Subcutaneous abdominal adipose tissue (tissue), 5 donors: ENCODE measurements at regions not wholly inside any gene's neighbourhood (a gene's known extent, or its start where the extent isn't known, plus 50 kb on each side); places are given as distances from the start of the nearest gene placed in this dataset.

Experiments used
- H3K27ac ChIP-seq: one replicate; pipeline ENCODE4 v1.7.0; 2013; ENCODE audit warnings: low read depth, mild to moderate bottlenecking, inconsistent platforms, low read length, moderate library complexity
- H3K27me3 ChIP-seq, 5 donors: one replicate each; pipeline ENCODE4 v1.7.0; 2013; ENCODE audit warnings: low read length in 5 of 5, inconsistent platforms in 1 of 5; ENCODE audit not compliant: control insufficient read depth in 5 of 5, insufficient read depth in 4 of 5
- H3K36me3 ChIP-seq, 5 donors: one replicate each; pipeline ENCODE4 v1.7.0; 2013; ENCODE audit warnings: low read length in 5 of 5; ENCODE audit not compliant: control insufficient read depth in 5 of 5, insufficient read depth in 5 of 5
- H3K4me1 ChIP-seq, 5 donors: one replicate each; pipeline ENCODE4 v1.7.0; 2013; ENCODE audit warnings: low read length in 5 of 5, mild to moderate bottlenecking in 3 of 5, moderate library complexity in 1 of 5; ENCODE audit not compliant: control insufficient read depth in 5 of 5, insufficient read depth in 5 of 5
- H3K4me3 ChIP-seq, 5 donors: one replicate each; pipeline ENCODE4 v1.7.0; 2013; ENCODE audit warnings: low read length in 5 of 5, low read depth in 1 of 5
- H3K9ac ChIP-seq, 5 donors: one replicate each; pipeline ENCODE4 v1.7.0; 2013; ENCODE audit warnings: low read length in 5 of 5, mild to moderate bottlenecking in 4 of 5, moderate library complexity in 3 of 5
- H3K9me3 ChIP-seq, 5 donors: one replicate each; pipeline ENCODE4 v1.7.0; 2013; ENCODE audit warnings: low read length in 5 of 5; ENCODE audit not compliant: control insufficient read depth in 5 of 5
- donor health status: healthy.
- donor health status: healthy.
- donor health status: healthy.
- donor health status: healthy.
- donor health status: healthy.

DNA sequence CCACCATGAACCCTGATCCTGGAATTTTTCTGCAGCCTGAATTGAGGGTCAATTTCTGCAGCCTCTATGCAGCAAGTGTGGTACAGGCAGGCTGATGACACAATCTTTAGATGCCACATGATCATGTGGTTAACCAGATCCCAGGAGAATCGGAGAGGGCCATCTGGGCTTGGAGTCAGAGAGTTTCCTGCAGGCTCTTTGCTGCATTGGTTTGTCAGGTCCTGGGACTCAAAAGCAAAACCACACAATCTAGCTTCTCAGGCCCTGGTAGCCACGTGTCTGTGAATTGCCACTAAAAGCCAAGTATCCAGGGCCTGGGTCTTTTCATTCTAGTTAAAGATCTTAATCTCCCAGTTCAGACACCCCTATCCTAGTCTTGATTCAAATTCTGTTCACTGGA is 464.5 kb downstream of the BCOR start:
- no peak overlapping the region for H3K27ac ChIP-seq
- peaks cover 0 to 8% (median 0%) of the 10 kb centered on the region in 5 donors for H3K4me1 ChIP-seq
- no peak overlapping the region for H3K4me3 ChIP-seq
- H3K9ac ChIP-seq = no peak overlapping the region
- H3K27me3 ChIP-seq = peaks cover 0 to 19% (median 8%) of the 10 kb centered on the region in 5 donors
- peaks cover 0 to 9% (median 0%) of the 10 kb centered on the region in 5 donors for H3K9me3 ChIP-seq
- H3K36me3 ChIP-seq = no peaks in the 10 kb centered on the region

DNA sequence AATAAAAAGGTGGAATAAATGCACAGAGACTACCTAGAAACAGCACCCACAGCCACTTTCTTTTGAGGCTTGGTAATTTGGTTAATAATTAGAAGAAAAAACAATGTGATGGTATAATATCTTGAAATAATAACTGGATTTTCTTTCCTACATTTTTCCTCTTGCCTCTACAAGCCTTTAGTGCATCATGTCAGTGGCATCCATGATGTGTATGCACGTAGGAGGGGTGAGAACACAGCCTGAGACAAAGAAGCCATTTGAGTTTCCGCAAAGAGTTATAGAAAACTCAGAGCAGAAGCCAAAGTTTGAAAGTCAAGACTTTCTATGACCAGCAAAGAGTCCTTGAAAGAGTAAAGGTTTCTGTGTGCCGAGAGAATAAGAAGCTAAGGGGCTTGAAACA is 461.3 kb downstream of the BCOR start:
- Histone ChIP-seq H3K4me1 (peaks cover 0 to 8% (median 0%) of the 10 kb centered on the region in 5 donors), H3K9me3 (peaks cover 0 to 12% (median 9%) of the 10 kb centered on the region in 5 donors), H3K27me3 (peaks cover 0 to 9% (median 6%) of the 10 kb centered on the region in 5 donors), H3K4me3 (no peak overlapping the region), H3K9ac (no peak overlapping the region), H3K27ac (no peak overlapping the region), H3K36me3 (no peaks in the 10 kb centered on the region)

DNA sequence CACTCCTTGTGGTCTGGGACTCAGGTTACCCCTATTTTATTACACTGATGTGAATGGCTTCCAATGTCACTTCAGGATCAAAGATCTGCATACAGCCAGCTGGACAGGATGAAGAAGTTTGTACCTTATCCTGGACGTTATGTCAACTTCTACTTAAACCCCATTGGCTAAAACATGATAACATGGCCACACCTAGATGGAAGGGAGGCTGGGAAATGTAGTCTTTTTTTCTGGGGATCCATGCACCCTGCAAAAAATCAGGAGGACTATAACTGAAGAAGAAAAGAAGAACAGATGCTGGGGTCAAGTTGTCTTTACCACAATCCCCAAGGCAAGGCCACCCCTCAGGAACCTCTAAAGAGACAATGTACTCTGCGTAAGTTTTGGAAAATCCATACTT is 459.2 kb downstream of the BCOR start:
- Histone ChIP-seq H3K27ac (no peak overlapping the region), H3K9me3 (peaks cover 0 to 12% (median 9%) of the 10 kb centered on the region in 5 donors), H3K36me3 (no peaks in the 10 kb centered on the region), H3K27me3 (peaks cover 0 to 18% (median 5%) of the 10 kb centered on the region in 5 donors), H3K9ac (no peak overlapping the region), H3K4me3 (no peak overlapping the region), H3K4me1 (peaks cover 0 to 4% (median 0%) of the 10 kb centered on the region in 5 donors)

DNA sequence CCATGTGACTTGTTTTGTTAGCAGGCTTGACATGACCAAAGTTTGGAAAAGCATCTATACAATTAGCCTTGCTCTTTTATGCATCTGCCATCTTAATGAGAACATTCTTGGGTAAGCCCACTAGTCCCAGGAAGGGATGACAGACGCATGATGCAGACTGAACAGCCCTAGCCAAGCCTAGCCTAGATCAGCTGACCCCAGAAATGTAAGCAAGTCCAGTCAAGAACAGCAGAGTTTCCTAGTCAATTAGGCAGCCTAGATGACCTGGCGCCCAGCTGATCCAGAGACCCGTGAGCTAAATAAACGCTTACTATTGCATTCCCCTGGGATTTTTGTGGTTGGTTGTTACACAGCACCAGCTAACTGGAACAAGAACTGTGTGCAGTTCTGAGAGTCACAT is 457.9 kb downstream of the BCOR start:
- peaks cover 0 to 8% (median 0%) of the 10 kb centered on the region in 5 donors for H3K4me1 ChIP-seq
- peaks cover 0 to 19% (median 3%) of the 10 kb centered on the region in 5 donors for H3K27me3 ChIP-seq
- H3K27ac ChIP-seq = no peak overlapping the region
- H3K9me3 ChIP-seq = peaks cover 0 to 9% (median 9%) of the 10 kb centered on the region in 5 donors
- no peak overlapping the region for H3K4me3 ChIP-seq
- H3K36me3 ChIP-seq = no peaks in the 10 kb centered on the region
- H3K9ac ChIP-seq = no peak overlapping the region

DNA sequence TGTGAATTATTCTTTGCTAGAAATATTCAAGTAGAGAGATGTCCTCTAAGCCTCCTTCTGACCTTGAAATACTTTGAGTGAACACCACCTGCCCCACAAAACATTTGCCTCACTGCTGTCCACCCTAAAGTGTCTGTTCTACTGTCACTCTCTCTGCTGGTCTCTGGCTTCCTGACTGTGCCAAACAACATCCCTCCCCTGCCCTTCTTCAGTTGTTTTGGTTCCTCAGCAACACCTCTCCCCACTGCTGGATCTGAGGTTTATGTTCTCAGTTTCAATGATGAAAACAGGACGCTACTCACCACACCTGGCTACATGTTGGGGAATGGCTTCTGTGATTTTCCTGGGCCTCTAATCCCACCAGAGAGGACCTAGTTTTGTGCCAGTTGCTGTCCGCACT is 456.9 kb downstream of the BCOR start:
- H3K27ac ChIP-seq = no peak overlapping the region
- H3K4me3 ChIP-seq = no peak overlapping the region
- H3K9me3 ChIP-seq = peaks cover 0 to 9% (median 6%) of the 10 kb centered on the region in 5 donors
- H3K9ac ChIP-seq = no peak overlapping the region
- no peaks in the 10 kb centered on the region for H3K36me3 ChIP-seq
- H3K27me3 ChIP-seq = peaks cover 0 to 19% (median 3%) of the 10 kb centered on the region in 5 donors
- peaks cover 0 to 16% (median 3%) of the 10 kb centered on the region in 5 donors for H3K4me1 ChIP-seq

- H3K4me1 ChIP-seq = peaks cover 0 to 16% (median 3%) of the 10 kb centered on the region in 5 donors
- no peak overlapping the region for H3K9ac ChIP-seq
- H3K36me3 ChIP-seq = no peaks in the 10 kb centered on the region
- no peak overlapping the region for H3K4me3 ChIP-seq
- H3K9me3 ChIP-seq = peaks cover 0 to 12% (median 9%) of the 10 kb centered on the region in 5 donors
- H3K27ac ChIP-seq = no peak overlapping the region
- peaks cover 0 to 21% (median 3%) of the 10 kb centered on the region in 5 donors for H3K27me3 ChIP-seq
Observed at GRCh38 chrX:39642071-39642470, 455.7 kb downstream of the BCOR start.

DNA sequence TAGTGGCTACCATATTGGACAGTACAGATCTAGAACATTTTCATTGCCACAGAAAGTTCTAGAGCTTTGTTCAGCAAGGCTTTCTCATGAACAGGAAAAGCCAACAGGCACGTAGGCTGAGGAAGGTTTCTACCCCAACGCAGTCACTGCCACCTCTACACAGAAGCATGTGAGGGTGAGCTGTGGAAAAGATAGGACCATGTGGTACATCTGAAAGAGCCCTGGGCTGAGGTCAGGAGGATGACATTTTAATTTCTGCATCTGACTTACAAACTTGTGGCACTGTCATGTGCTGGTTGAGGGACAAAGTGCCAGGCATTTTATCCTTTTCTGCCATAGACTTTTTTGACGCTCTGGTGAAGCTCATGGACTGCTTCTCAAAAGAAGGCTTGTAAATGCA is 454.2 kb downstream of the BCOR start:
- peaks cover 0 to 16% (median 3%) of the 10 kb centered on the region in 5 donors for H3K4me1 ChIP-seq
- H3K36me3 ChIP-seq = no peaks in the 10 kb centered on the region
- peaks cover 0 to 16% (median 9%) of the 10 kb centered on the region in 5 donors for H3K9me3 ChIP-seq
- H3K4me3 ChIP-seq = no peak overlapping the region
- H3K27me3 ChIP-seq = peaks cover 0 to 20% (median 3%) of the 10 kb centered on the region in 5 donors
- H3K27ac ChIP-seq = no peak overlapping the region
- H3K9ac ChIP-seq = no peak overlapping the region

DNA sequence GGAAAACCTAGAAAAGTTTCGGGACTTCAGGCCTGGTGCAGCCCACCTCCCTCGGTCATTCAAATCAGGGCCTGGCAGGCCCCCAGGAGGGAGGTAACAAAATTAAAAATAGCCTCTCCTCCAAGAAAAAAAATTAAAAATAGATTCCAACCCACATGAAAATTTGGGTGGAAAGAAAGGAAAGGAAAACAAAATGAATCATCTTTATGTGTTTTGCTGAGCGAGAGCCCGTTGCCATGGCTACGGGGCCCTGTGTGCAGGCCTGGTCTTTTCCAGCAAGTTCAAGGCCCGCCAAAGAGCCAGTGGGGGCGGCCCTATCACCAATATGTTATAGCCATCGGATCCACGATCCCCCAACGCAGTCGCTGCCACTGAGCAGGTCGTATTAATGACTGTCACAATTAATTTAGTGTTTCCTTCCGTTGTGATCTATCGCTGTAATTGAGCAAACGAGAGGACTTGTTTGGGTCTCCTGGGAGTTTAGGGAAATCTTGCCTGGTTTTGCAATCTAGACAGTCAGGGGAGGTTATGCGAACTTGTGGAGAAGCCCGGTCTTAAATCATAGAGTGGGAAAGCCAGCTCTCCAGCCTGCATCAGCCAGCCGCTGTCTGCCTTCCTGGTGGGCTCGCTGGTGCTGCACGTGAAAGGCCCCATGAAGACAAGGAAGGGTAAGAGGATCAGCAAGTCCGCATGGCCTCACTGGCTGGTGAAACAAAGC is 452.4 kb downstream of the BCOR start:
- Histone ChIP-seq H3K27ac (peak overlapping the region; percentile 56), H3K4me3 (peak overlapping the region in 1 of 5 donors; percentile 32), H3K27me3 (peaks cover 0 to 17% (median 3%) of the 10 kb centered on the region in 5 donors), H3K4me1 (peaks cover 0 to 16% (median 3%) of the 10 kb centered on the region in 5 donors), H3K9ac (peak overlapping the region in 1 of 5 donors; percentile 57), H3K9me3 (peaks cover 0 to 10% (median 4%) of the 10 kb centered on the region in 5 donors), H3K36me3 (no peaks in the 10 kb centered on the region)

- H3K9ac ChIP-seq = no peak overlapping the region
- no peak overlapping the region for H3K4me3 ChIP-seq
- H3K27me3 ChIP-seq = peaks cover 6 to 23% (median 14%) of the 10 kb centered on the region in 5 donors
- H3K36me3 ChIP-seq = no peaks in the 10 kb centered on the region
- H3K9me3 ChIP-seq = peaks cover 0 to 10% (median 0%) of the 10 kb centered on the region in 5 donors
- peaks cover 0 to 13% (median 3%) of the 10 kb centered on the region in 5 donors for H3K4me1 ChIP-seq
- H3K27ac ChIP-seq = no peak overlapping the region
Observed at GRCh38 chrX:39648548-39649254, 449.1 kb downstream of the BCOR start.
